ENCODE measurements at regions not wholly inside any gene's neighbourhood (a gene's known extent, or its start where the extent isn't known, plus 50 kb on each side); places are given as distances from the start of the nearest gene placed in this dataset.

DNA sequence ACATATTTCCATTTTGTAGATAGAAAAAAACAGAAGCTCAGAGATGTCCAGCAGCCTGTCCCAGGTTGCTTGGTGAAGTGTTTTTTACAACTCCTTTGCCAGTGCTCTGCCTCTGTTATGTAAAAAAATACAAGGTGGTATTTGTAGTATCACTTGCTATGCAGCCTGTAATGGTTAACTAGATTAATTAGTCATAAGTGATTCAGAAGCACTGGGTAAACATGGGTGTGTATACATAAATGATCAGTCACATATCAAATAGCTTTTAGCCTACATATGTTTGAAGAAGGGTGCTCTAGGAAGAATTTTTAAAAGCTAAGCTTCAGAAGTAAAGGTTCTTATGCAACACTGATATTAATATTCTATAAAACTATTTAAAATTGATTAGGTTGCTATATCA lies 70.0 kb upstream of the MAGI3 start:
- Histone ChIP-seq H3K79me2 (ENCODE audit: insufficient read depth, low read length) (no peaks in the 10 kb centered on the region), H3K27me3 (ENCODE audit: control insufficient read depth in 1 of 2, insufficient read depth in 2 of 2, low read length in 2 of 2) (no peaks in the 10 kb centered on the region; a peak in 1 of 5 replicates), H2AFZ (ENCODE audit: low read length) (no peak overlapping the region), H3K9me3 (ENCODE audit: low read length) (no peaks in the 10 kb centered on the region), H3K4me2 (ENCODE audit: low read depth, low read length) (no peak overlapping the region), H3K27ac (ENCODE audit: extremely low read length, insufficient read depth, low read length) (no peak overlapping the region), H3K4me1 (ENCODE audit: insufficient read depth, low read length) (no peaks in the 10 kb centered on the region), H3K4me3 (replicated peaks in 1 of 3; ENCODE audit: insufficient read depth in 1 of 3, low read depth in 2 of 3, low read length in 3 of 3) (no peak overlapping the region), H3K36me3 (replicated peaks in 1 of 2; ENCODE audit: control insufficient read depth in 1 of 2, insufficient read depth in 2 of 2, low read length in 2 of 2) (no peaks in the 10 kb centered on the region), H3K9ac (ENCODE audit: insufficient read depth, low read depth, low read length) (no peak overlapping the region), H4K20me1 (ENCODE audit: insufficient read depth, low read length) (no peaks in the 10 kb centered on the region)
- DNase-seq (ENCODE audit: low spot score) (no peak), ATAC-seq (no peak), FAIRE-seq (no peak)
- no TSS peak for BruUV-seq (replicated peaks)
- no peak for TF ChIP-seq HHEX (CRISPR knock-in tag; IDR thresholded peaks at IDR 0.05)
- TF ChIP-seq ZNF589 (CRISPR knock-in tag; conservative IDR thresholded peaks at IDR 0.05), result no peak
- no peak for TF ChIP-seq ZNF747 (CRISPR knock-in tag; IDR thresholded peaks at IDR 0.05; ENCODE audit: borderline replicate concordance)
- TF ChIP-seq, protein P1, sequence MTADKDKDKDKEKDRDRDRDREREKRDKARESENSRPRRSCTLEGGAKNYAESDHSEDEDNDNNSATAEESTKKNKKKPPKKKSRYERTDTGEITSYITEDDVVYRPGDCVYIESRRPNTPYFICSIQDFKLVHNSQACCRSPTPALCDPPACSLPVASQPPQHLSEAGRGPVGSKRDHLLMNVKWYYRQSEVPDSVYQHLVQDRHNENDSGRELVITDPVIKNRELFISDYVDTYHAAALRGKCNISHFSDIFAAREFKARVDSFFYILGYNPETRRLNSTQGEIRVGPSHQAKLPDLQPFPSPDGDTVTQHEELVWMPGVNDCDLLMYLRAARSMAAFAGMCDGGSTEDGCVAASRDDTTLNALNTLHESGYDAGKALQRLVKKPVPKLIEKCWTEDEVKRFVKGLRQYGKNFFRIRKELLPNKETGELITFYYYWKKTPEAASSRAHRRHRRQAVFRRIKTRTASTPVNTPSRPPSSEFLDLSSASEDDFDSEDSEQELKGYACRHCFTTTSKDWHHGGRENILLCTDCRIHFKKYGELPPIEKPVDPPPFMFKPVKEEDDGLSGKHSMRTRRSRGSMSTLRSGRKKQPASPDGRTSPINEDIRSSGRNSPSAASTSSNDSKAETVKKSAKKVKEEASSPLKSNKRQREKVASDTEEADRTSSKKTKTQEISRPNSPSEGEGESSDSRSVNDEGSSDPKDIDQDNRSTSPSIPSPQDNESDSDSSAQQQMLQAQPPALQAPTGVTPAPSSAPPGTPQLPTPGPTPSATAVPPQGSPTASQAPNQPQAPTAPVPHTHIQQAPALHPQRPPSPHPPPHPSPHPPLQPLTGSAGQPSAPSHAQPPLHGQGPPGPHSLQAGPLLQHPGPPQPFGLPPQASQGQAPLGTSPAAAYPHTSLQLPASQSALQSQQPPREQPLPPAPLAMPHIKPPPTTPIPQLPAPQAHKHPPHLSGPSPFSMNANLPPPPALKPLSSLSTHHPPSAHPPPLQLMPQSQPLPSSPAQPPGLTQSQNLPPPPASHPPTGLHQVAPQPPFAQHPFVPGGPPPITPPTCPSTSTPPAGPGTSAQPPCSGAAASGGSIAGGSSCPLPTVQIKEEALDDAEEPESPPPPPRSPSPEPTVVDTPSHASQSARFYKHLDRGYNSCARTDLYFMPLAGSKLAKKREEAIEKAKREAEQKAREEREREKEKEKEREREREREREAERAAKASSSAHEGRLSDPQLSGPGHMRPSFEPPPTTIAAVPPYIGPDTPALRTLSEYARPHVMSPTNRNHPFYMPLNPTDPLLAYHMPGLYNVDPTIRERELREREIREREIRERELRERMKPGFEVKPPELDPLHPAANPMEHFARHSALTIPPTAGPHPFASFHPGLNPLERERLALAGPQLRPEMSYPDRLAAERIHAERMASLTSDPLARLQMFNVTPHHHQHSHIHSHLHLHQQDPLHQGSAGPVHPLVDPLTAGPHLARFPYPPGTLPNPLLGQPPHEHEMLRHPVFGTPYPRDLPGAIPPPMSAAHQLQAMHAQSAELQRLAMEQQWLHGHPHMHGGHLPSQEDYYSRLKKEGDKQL (CRISPR knock-in tag; IDR thresholded peaks at IDR 0.05; ENCODE audit: low read depth), result no peak
- TF ChIP-seq MED8 (CRISPR knock-in tag; IDR thresholded peaks at IDR 0.05; ENCODE audit: insufficient replicate concordance), result no peak
- TF ChIP-seq ZNF569 (CRISPR knock-in tag; IDR thresholded peaks at IDR 0.05; ENCODE audit: borderline replicate concordance), result no peak
- TF ChIP-seq, protein P2, sequence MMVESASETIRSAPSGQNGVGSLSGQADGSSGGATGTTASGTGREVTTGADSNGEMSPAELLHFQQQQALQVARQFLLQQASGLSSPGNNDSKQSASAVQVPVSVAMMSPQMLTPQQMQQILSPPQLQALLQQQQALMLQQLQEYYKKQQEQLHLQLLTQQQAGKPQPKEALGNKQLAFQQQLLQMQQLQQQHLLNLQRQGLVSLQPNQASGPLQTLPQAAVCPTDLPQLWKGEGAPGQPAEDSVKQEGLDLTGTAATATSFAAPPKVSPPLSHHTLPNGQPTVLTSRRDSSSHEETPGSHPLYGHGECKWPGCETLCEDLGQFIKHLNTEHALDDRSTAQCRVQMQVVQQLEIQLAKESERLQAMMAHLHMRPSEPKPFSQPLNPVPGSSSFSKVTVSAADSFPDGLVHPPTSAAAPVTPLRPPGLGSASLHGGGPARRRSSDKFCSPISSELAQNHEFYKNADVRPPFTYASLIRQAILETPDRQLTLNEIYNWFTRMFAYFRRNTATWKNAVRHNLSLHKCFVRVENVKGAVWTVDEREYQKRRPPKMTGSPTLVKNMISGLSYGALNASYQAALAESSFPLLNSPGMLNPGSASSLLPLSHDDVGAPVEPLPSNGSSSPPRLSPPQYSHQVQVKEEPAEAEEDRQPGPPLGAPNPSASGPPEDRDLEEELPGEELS (CRISPR knock-in tag; IDR thresholded peaks at IDR 0.05), result no peak
- no peak for TF ChIP-seq PRPF4 (IDR thresholded peaks at IDR 0.05; ENCODE audit: low read depth, low read length, poor library complexity, severe bottlenecking)
- no peak for TF ChIP-seq ZNF331 (CRISPR knock-in tag; IDR thresholded peaks at IDR 0.05)
- no peak for TF ChIP-seq NFIC (IDR thresholded peaks at IDR 0.05; ENCODE audit: low read length)
- no peak for TF ChIP-seq ZNF44 (CRISPR knock-in tag; IDR thresholded peaks at IDR 0.05)
- TF ChIP-seq, protein P3, sequence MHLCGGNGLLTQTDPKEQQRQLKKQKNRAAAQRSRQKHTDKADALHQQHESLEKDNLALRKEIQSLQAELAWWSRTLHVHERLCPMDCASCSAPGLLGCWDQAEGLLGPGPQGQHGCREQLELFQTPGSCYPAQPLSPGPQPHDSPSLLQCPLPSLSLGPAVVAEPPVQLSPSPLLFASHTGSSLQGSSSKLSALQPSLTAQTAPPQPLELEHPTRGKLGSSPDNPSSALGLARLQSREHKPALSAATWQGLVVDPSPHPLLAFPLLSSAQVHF (CRISPR knock-in tag; IDR thresholded peaks at IDR 0.05), result no peak
- TF ChIP-seq, protein P4, sequence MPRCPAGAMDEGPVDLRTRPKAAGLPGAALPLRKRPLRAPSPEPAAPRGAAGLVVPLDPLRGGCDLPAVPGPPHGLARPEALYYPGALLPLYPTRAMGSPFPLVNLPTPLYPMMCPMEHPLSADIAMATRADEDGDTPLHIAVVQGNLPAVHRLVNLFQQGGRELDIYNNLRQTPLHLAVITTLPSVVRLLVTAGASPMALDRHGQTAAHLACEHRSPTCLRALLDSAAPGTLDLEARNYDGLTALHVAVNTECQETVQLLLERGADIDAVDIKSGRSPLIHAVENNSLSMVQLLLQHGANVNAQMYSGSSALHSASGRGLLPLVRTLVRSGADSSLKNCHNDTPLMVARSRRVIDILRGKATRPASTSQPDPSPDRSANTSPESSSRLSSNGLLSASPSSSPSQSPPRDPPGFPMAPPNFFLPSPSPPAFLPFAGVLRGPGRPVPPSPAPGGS (CRISPR knock-in tag; IDR thresholded peaks at IDR 0.05), result no peak
- in situ Hi-C loops (cut with HindIII; ENCODE audit: extremely low pct_ligation_motif_present, low pct_unique_long_range_greater_than_20kb) (no loop called here), intact Hi-C loops (cut with micrococcal nuclease; ENCODE audit: unreplicated experiment) (no loop called here)
- ChIA-PET POLR2A (no interaction called here), CTCF (ENCODE audit: low intra/inter-chr PET ratio, low total read pairs) (no interaction called here)
